ENCODE measurements at regions not wholly inside any gene's neighbourhood (a gene's known extent, or its start where the extent isn't known, plus 50 kb on each side); places are given as distances from the start of the nearest gene placed in this dataset.

GRCh38 chr2:215603440-215603839 lies 167.6 kb upstream of the FN1 start:
- no peak for TF ChIP-seq CTCF (IDR thresholded peaks at IDR 0.05)
- TF ChIP-seq POLR2A (IDR thresholded peaks at IDR 0.05), result no peak
